Epithelial cell of proximal tubule (primary cell): ENCODE measurements at regions not wholly inside any gene's neighbourhood (a gene's known extent, or its start where the extent isn't known, plus 50 kb on each side); places are given as distances from the start of the nearest gene placed in this dataset.

Source experiments
- DNase-seq: peaks from one replicate; pipeline ENCODE4 v3.0.0-alpha.2; 2011; ENCODE audit warnings: low read depth
- H3K4me3 ChIP-seq: 2 replicates; pipeline ENCODE4 v1.5.1; 2011; ENCODE audit warnings: low read depth, mild to moderate bottlenecking, low read length
- TF ChIP-seq, protein P1 (sequence below): conservative IDR thresholded peaks from 2 replicates; pipeline ENCODE4 v1.5.1; 2012; ENCODE audit warnings: low read depth, mild to moderate bottlenecking, low read length

DNA sequence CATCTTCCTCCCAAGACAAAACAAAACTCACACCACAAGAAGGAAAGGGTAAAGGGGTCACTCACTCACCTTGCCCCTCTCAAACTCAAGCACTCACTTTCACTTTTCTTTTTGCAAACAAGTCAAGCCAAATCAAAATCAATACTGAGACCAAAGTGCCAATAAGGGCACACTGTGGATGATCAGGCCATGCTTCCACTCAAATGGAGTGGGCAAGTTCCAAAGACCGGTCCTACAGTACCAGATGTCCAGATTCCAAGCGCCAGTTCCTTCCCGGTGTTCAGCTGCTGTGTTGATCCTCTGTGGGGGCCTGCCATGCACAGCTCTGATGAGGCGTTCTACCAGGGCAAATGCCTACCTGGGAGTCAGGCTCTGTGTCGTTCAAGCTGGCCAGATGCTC lies 162.6 kb upstream of the GRIK2 start:
- TF ChIP-seq, protein P1, sequence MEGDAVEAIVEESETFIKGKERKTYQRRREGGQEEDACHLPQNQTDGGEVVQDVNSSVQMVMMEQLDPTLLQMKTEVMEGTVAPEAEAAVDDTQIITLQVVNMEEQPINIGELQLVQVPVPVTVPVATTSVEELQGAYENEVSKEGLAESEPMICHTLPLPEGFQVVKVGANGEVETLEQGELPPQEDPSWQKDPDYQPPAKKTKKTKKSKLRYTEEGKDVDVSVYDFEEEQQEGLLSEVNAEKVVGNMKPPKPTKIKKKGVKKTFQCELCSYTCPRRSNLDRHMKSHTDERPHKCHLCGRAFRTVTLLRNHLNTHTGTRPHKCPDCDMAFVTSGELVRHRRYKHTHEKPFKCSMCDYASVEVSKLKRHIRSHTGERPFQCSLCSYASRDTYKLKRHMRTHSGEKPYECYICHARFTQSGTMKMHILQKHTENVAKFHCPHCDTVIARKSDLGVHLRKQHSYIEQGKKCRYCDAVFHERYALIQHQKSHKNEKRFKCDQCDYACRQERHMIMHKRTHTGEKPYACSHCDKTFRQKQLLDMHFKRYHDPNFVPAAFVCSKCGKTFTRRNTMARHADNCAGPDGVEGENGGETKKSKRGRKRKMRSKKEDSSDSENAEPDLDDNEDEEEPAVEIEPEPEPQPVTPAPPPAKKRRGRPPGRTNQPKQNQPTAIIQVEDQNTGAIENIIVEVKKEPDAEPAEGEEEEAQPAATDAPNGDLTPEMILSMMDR, result no peak
- no peak overlapping the region for H3K4me3 ChIP-seq
- no peak for DNase-seq

DNA sequence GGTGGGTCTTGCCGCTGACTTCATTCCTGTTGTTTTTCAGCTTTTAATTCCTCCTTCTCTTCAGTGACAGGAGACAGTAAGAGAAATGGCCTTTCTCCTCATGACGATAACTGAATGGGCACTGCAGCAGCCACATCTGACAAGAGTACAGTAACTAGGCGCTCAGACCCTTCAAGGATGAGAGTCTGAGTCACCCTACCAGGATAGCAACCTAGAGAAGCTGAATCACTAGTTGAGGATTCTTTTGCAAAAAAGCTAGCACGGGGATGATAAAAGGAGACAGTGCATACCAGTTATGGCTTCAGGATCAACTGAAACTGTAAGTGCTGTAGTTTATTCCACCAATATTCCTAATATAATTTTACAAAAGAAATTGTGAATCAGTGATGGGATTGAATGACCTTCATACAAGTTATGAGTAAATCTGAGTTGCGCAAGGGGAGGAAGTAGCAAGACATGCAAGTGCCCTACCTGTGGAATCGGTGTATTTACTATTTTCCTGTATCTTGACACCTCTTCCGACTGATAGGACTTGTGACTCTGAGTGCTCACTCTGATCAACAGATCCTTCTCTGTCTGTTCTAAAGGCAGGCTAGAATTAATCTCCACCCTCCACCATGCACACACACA lies 161.8 kb upstream of the GRIK2 start:
- H3K4me3 ChIP-seq, result no peak overlapping the region
- DNase-seq, result no peak
- TF ChIP-seq, protein P1, result no peak

DNA sequence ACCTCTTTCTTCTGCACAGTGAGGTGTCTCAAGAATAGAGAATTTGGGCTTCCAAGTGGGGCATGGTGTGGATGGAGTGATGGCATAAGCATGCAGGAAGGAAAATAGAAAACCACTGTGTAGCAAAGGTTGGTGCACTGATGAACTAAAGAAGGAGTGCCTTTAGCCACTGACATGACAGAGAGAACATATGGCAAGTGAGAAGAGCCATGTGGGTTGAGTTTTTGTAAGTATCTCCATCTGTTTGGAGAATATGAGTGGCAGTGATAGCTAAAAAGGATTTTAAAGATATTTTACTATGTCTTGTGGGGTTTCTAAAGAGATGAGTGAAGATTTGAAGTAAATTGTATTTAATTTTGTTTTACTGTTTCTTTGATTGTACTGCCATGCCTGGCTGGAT lies 160.5 kb upstream of the GRIK2 start:
- H3K4me3 ChIP-seq, result no peak overlapping the region
- TF ChIP-seq, protein P1, result no peak
- no peak for DNase-seq

DNA sequence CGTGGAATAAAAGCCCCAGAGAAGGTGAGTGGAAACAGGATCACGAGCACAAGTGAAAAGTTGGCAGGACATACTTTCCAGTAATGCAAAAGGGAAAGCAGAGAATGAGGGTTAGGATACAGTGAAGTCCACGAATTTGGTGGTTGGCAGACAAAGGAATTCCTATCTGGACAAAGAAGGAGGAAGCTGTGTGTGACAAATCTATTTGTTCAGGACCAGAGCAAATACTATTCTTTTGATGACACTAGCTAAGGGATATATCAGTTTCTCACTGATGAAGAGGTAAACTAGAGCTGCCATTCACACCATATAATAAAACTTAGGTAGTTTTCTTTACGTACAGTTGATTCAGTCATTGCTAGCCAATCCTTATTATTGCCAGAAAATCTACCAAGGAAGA lies 156.8 kb upstream of the GRIK2 start:
- no peak for DNase-seq
- H3K4me3 ChIP-seq, result no peak overlapping the region
- TF ChIP-seq, protein P1, result no peak

DNA sequence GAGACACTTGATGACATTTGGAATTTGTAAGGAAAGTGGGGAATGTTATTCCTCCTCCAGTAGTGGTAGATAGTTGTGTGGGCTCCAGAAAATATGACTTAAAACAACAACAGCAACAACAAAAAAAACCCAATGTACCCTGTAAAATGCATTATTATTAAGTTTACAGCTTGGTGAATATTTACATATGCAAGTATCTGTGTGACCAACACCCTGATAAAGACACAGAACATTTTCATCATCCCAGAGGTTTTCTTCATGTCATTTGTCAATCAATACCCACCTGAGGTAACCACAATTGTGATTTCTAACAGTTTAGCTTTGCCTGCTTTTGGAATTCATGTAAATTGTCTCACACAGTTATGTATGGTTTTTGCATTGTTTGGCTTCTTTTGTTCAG lies 152.1 kb upstream of the GRIK2 start:
- TF ChIP-seq, protein P1, result no peak
- no peak for DNase-seq
- no peak overlapping the region for H3K4me3 ChIP-seq

DNA sequence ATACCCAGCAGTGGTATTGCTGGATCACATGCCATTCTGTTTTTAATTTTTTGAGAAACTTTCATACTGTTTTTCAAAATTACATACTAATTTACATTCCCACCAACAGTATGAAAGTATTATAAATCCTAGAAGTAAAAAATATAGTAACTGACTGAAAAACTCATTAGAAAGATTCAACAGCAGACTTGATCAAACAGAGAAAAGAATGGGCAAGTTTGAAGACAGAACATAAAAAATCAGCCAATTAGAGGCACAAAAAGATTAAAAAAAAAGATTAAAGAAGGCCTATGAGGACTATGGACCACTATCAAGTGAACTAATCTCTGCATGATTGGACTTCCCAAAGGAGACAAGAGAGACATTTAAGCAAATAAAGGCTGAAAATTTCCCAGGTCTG lies 144.0 kb upstream of the GRIK2 start:
- no peak overlapping the region for H3K4me3 ChIP-seq
- DNase-seq, result no peak
- TF ChIP-seq, protein P1, result no peak

DNA sequence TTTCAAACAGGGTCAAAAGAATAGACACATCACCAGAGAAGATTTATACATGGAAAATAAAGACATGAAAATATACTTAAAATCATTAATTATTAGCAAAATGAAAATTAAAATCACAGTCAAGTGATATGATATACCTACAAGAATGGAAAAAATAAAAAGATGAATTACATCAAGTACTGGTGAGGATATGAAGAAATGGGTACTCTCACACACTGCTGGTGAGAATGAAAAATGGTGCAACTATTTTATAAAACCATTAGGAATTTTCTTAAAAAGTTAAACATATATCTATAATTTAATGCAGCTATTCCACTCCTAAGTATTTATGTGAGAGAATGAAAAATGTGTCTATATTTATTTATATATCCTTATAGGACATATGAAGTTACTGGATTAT lies 136.3 kb upstream of the GRIK2 start:
- TF ChIP-seq, protein P1, result no peak
- DNase-seq, result no peak
- H3K4me3 ChIP-seq, result no peak overlapping the region
